ENCODE measurements at regions not wholly inside any gene's neighbourhood (a gene's known extent, or its start where the extent isn't known, plus 50 kb on each side); places are given as distances from the start of the nearest gene placed in this dataset.

DNA sequence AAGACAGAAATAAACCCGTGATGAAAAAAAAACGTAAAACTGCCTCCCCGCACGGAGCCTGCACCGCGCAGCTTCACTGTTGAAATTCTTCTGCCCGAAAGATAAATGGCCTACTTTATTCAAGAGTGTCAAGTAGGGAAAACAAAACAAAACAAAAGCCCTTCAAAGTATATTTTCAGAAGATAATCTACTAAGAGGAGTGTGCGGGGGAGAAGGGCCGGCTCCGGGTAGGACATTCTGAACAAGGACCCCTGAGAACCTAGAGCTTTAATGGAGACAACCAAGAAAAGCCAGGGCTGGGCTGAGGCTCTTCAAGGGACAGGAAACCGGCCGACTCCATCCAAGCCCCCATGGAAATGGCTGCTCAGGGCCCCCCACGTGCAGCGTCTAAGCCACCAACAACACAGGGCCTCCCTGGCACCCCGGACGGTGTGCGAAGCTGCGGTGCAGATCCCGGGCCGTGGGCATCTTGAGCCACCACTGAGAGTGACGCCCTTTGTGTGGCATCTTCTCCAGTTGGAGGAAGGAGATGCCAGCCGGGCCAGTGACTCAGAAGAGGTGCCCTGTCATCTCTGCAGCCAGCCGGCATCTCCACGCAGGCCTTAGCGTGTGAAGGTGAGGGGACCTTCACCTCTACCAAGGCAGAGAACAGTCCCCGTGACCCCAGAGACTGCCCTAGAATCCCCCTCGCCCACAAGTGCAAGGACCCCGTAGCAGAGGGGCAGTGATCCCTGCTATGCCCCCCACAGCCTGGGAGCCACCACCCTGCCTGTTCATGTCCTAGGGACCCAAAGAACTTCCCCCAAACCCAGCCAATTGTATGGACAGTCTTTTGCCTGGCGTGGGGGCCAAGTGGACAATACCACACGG, 250.8 kb downstream of the C16orf95 start:
- intact Hi-C loops (cut with micrococcal nuclease) = loop anchor here (10.0 kb wide), 1 partner anchor 208 kb away; no protein-coding TSS in a partner anchor
- ATAC-seq (no peak), DNase-seq (no peak)

GRCh38 chr16:87067003-87067556, 250.1 kb downstream of the C16orf95 start:
- DNase-seq (no peak), ATAC-seq (no peak)
- intact Hi-C loops (cut with micrococcal nuclease) = loop anchor here (10.0 kb wide), 1 partner anchor 208 kb away; no protein-coding TSS in a partner anchor

GRCh38 chr16:87067836-87068761, 249.1 kb downstream of the C16orf95 start:
- no peak for ATAC-seq
- no peak for DNase-seq
- intact Hi-C loops (cut with micrococcal nuclease) = loop anchor here (10.0 kb wide), 1 partner anchor 207 kb away; no protein-coding TSS in a partner anchor

DNA sequence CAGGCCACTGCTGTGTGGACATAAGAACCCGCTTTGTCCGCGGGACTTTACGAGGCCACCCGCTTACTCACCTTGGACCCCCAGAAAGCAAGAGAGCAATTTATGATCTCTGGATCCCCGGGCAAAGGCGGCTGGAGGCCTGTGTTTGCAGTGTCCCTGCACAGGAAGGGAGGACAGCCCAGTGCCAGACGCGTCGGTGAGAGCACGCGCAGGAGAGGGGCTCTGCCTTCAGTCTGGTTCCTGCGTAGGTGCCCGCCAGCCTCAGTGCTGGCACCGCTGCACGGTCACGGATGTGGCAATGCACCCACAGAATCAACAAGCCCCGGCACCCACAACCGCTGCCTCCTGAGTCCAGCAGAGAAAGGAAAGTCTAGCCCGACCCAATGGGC, 248.4 kb downstream of the C16orf95 start:
- no peak for ATAC-seq
- intact Hi-C loops (cut with micrococcal nuclease) = loop anchor here (10.0 kb wide), 1 partner anchor 206 kb away; no protein-coding TSS in a partner anchor
- no peak for DNase-seq

GRCh38 chr16:87070657-87071056, 246.5 kb downstream of the C16orf95 start:
- intact Hi-C loops (cut with micrococcal nuclease) = no loop called here
- ATAC-seq = no peak

DNA sequence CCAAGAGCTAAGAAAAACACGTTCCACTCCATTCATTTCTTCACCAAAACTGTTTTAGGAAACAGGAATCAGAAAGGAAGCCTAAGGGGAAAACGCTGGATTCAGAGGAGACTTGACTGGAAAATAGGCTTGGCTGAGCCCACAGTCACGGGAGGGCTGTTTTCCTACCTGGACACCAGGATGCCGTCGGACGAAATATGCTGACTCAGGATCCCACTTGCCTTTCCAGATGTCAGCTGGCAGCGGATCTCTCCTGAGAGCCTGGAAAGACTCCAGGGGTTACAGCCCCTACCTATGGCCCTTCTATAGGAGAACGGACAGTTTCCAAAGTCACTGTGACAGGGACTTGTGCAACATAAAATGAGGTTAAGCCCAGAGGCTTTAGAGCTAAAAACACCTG, 245.1 kb downstream of the C16orf95 start:
- DNase-seq (no peak), ATAC-seq (no peak)
- intact Hi-C loops (cut with micrococcal nuclease) = no loop called here

More at GRCh38 chr16:87070657-87071056, 246.5 kb downstream of the C16orf95 start:
- DNase-seq = no peak

GRCh38 chr16:87074641-87075318, 242.4 kb downstream of the C16orf95 start:
- no peak for DNase-seq
- intact Hi-C loops (cut with micrococcal nuclease) = no loop called here
- no peak for ATAC-seq

GRCh38 chr16:87075319-87075860, 241.8 kb downstream of the C16orf95 start:
- intact Hi-C loops (cut with micrococcal nuclease) = no loop called here
- ATAC-seq (no peak), DNase-seq (no peak)

GRCh38 chr16:87076331-87076949, 240.8 kb downstream of the C16orf95 start:
- DNase-seq = no peak
- ATAC-seq = no peak
- intact Hi-C loops (cut with micrococcal nuclease) = no loop called here

- intact Hi-C loops (cut with micrococcal nuclease) = no loop called here
- peak; percentile 63 for ATAC-seq
- peak; percentile 65 for DNase-seq
Observed at GRCh38 chr16:87076950-87077749, 240.0 kb downstream of the C16orf95 start.

DNA sequence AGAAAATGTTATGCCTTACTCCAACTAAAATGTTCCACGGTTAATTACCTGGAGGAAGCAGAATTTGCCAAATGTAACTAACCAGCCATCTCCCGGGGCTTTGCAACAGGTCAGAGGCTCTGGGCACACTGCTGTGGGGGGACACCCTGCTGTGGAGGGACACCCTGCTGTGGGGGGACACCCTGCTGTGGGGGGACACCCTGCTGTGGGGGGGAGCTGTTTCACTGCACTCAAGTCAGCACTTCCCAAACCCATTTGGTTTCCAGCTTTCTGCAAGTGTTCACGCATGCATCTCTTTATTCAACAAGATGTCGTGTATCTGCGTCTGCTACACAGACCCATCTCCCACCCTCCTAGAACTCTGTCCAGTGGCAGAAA, 239.5 kb downstream of the C16orf95 start:
- DNase-seq (no peak), ATAC-seq (no peak)
- intact Hi-C loops (cut with micrococcal nuclease) = no loop called here

DNA sequence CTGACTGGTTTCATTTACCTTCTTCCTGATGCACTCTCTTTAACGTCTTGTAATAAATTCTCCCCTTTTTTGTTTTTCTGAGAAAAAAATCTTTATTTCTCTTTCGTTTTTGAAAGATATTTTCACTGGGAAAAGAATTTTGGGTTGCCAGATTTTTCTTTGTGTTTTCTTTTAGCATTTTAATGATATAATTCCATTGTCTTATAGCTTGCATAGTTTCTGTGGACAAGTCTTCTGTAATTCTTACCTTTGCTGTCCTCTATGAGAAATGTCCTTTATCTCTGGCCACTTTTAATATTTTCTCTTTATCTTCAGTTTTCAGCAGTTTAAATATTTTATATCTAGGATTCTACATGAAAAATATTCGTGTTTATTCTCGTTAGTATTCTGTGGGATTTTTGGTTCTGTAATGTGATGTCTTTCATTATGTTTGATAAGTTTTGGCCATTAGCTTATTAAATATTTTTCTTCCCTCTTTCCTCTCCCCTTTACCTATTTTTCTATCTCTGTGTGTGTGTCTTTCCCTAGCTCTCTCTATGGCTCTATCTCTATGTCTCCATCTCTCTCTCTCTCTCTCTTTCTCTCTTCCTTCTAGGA, 236.5 kb downstream of the C16orf95 start:
- ATAC-seq (no peak), DNase-seq (no peak)
- intact Hi-C loops (cut with micrococcal nuclease) = no loop called here

GRCh38 chr16:87085441-87085840, 231.8 kb downstream of the C16orf95 start:
- intact Hi-C loops (cut with micrococcal nuclease) = no loop called here
- ATAC-seq (no peak), DNase-seq (no peak)

DNA sequence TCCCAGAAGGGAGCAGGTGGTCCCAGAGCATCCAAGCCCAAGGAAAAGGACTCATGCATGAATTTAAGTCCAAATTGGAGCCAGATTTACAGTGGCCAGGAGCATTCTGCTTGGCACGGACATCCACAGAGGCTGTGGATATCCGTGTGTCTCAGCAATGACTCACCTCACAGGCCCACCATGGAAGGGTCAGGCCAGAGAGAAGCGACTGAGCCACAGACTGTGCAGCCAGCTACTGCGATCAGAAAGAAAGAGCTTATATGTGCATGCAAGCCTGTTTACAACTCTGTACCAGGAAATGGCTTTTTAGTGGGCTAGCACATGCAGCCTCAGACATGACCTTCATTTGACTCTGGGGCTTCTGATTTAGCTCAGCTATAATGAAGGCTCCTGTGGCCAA, 231.0 kb downstream of the C16orf95 start:
- DNase-seq (no peak), ATAC-seq (no peak)
- intact Hi-C loops (cut with micrococcal nuclease) = no loop called here

GRCh38 chr16:87086575-87086974, 230.6 kb downstream of the C16orf95 start:
- DNase-seq = no peak
- intact Hi-C loops (cut with micrococcal nuclease) = no loop called here
- no peak for ATAC-seq

DNA sequence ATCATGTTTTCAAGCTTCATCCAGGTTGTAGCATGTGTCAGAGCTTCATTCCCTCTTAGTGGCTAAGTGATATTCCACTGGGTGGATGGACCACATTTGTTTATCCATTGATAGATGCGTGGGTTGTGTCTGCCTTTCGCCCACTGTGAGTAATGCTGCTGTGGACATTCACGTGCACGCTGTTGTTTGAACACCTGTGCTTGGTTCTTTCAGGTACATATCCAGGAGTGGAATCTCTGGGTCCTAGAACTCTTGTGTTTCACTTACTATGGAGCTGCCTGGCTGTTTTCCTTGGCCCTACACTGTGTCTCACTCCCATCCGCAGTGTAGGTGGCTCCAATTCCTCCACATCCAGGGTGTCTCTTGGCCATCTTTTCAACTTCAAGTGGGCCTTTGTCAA, 224.2 kb downstream of the C16orf95 start:
- DNase-seq (no peak), ATAC-seq (no peak)
- intact Hi-C loops (cut with micrococcal nuclease) = no loop called here

GRCh38 chr16:87093804-87094555, 223.2 kb downstream of the C16orf95 start:
- ATAC-seq (no peak), DNase-seq (no peak)
- intact Hi-C loops (cut with micrococcal nuclease) = no loop called here

All from left ventricle myocardium superior (tissue), 1 donor.